H1 (cell line): ENCODE measurements at regions not wholly inside any gene's neighbourhood (a gene's known extent, or its start where the extent isn't known, plus 50 kb on each side); places are given as distances from the start of the nearest gene placed in this dataset.

Experiments used
- CTCF ChIA-PET: fragments of 300-600 bp; sonication (Branson Sonifier 250); formaldehyde crosslinking; loops from one replicate; lab custom pipeline; 2021; ENCODE audit not compliant: partially characterized antibody; lab: Charles Lee
- POLR2A ChIA-PET: fragments of 300-600 bp; sonication (Branson Sonifier 250); formaldehyde crosslinking; loops from one replicate; lab custom pipeline; 2021; ENCODE audit warnings: inconsistent platforms; ENCODE audit not compliant: partially characterized antibody; lab: Charles Lee
- DNase-seq, 2 experiments: peaks; one replicate each; pipeline versions ENCODE4 v3.0.0 to v3.0.0-alpha.2; 2010 to 2022; ENCODE audit warnings: low spot score in 2 of 2, low read depth in 1 of 2, mixed read lengths in 1 of 2
- FAIRE-seq: peaks from 2 replicates; lab custom pipeline; 2011; peaks lifted over from hg19 to GRCh38; lab: Jason Lieb, UNC
- H2AFZ ChIP-seq: 2 replicates; pipeline ENCODE4 v1.8.1; 2012; ENCODE audit warnings: low read length, inconsistent platforms
- H2AK5ac ChIP-seq: 2 replicates; pipeline ENCODE4 v1.6.1; 2013; ENCODE audit warnings: low read depth, low read length
- H2BK120ac ChIP-seq: replicated peaks from 2 replicates; pipeline ENCODE3; 2013; ENCODE audit warnings: low read depth, low read length, inconsistent platforms
- H2BK12ac ChIP-seq: 2 replicates; pipeline ENCODE4 v1.6.1; 2013; ENCODE audit warnings: low read depth, low read length
- H2BK15ac ChIP-seq: 2 replicates; pipeline ENCODE4 v1.6.1; 2013; ENCODE audit warnings: low read length
- H2BK20ac ChIP-seq: 2 replicates; pipeline ENCODE4 v1.6.1; 2013; ENCODE audit warnings: low read length
- H2BK5ac ChIP-seq: 2 replicates; pipeline ENCODE4 v1.6.1; 2013; ENCODE audit warnings: low read depth, low read length
- H3K14ac ChIP-seq: 2 replicates; pipeline ENCODE4 v1.6.1; 2013; ENCODE audit warnings: inconsistent platforms; ENCODE audit not compliant: insufficient read length
- H3K18ac ChIP-seq: 2 replicates; pipeline ENCODE4 v1.6.1; 2013; ENCODE audit warnings: low read length; ENCODE audit errors: extremely low read depth
- H3K23ac ChIP-seq: 2 replicates; pipeline ENCODE4 v1.6.1; 2013; ENCODE audit warnings: inconsistent platforms; ENCODE audit not compliant: insufficient read length
- H3K23me2 ChIP-seq: 2 replicates; pipeline ENCODE4 v1.6.1; 2013; ENCODE audit warnings: low read depth, low read length
- H3K27ac ChIP-seq: 2 replicates; pipeline ENCODE4 v1.6.1; 2011; ENCODE audit warnings: low read depth, low read length, inconsistent platforms
- H3K27me3 ChIP-seq, 4 experiments: replicated peaks in 1 of 4; 1 replicate in 1 of 4; 2 replicates in 3 of 4; pipeline versions ENCODE4 v1.6.1 to v1.8.1; 2011 to 2013; ENCODE audit warnings: low read length in 3 of 4, mild to moderate bottlenecking in 3 of 4, inconsistent platforms in 2 of 4, mixed read lengths in 2 of 4, moderate library complexity in 1 of 4; ENCODE audit not compliant: control insufficient read depth in 3 of 4, insufficient read depth in 3 of 4; ENCODE audit errors: extremely low read depth in 1 of 4
- H3K36me3 ChIP-seq, 4 experiments: 2 replicates each; pipeline versions ENCODE4 v1.6.1 to v1.8.1; 2011 to 2013; ENCODE audit warnings: mild to moderate bottlenecking in 4 of 4, low read length in 3 of 4, moderate library complexity in 2 of 4, control low read depth in 1 of 4, inconsistent platforms in 1 of 4; ENCODE audit not compliant: insufficient read depth in 4 of 4, control insufficient read depth in 2 of 4
- H3K4ac ChIP-seq: replicated peaks from 2 replicates; pipeline ENCODE3; 2013; ENCODE audit warnings: low read length, low read depth, mixed read lengths, inconsistent platforms; ENCODE audit not compliant: insufficient read length
- H3K4me1 ChIP-seq, 4 experiments: replicated peaks in 1 of 4; 1 replicate in 1 of 4; 2 replicates in 3 of 4; pipeline versions ENCODE4 v1.6.1 to v1.8.1; 2011 to 2013; ENCODE audit warnings: low read length in 3 of 4, inconsistent platforms in 2 of 4, mixed read lengths in 1 of 4; ENCODE audit not compliant: insufficient read depth in 4 of 4, control insufficient read depth in 3 of 4
- H3K4me2 ChIP-seq, 2 experiments: 2 replicates each; pipeline versions ENCODE4 v1.6.1 to v1.8.1; 2011 to 2013; ENCODE audit warnings: low read depth in 2 of 2, low read length in 2 of 2, control low read depth in 1 of 2, inconsistent platforms in 1 of 2, mild to moderate bottlenecking in 1 of 2; ENCODE audit not compliant: insufficient read depth in 1 of 2
- H3K4me3 ChIP-seq, 4 experiments: fragments of 200-600, 300-600 bp in 1 of 4; sonication (generic), shearing (Covaris generic), sonication (Bioruptor Twin) in 1 of 4; 2 replicates each; pipeline versions ENCODE4 v1.5.1 to v1.8.1; 2011 to 2016; ENCODE audit warnings: low read length in 4 of 4, low read depth in 3 of 4, control low read depth in 2 of 4, inconsistent platforms in 2 of 4, mild to moderate bottlenecking in 2 of 4, mixed read lengths in 1 of 4, moderate library complexity in 1 of 4; ENCODE audit not compliant: insufficient read depth in 2 of 4; ENCODE audit errors: extremely low read depth in 1 of 4
- H3K56ac ChIP-seq: replicated peaks from 2 replicates; pipeline ENCODE3; 2013; ENCODE audit warnings: low read depth, mild to moderate bottlenecking, mixed read lengths, low read length, inconsistent platforms; ENCODE audit not compliant: insufficient read length
- H3K79me1 ChIP-seq: 2 replicates; pipeline ENCODE4 v1.6.1; 2013; ENCODE audit warnings: low read depth, low read length, control low read depth
- H3K79me2 ChIP-seq, 2 experiments: 2 replicates each; pipeline versions ENCODE4 v1.6.1 to v1.8.1; 2012 to 2013; ENCODE audit warnings: low read length in 2 of 2, mild to moderate bottlenecking in 2 of 2, inconsistent platforms in 1 of 2; ENCODE audit not compliant: insufficient read depth in 2 of 2, control insufficient read depth in 1 of 2
- H3K9ac ChIP-seq, 4 experiments: replicated peaks in 1 of 4; 1 replicate in 1 of 4; 2 replicates in 3 of 4; pipeline versions ENCODE4 v1.6.1 to v1.8.1; 2011 to 2013; ENCODE audit warnings: low read depth in 3 of 4, low read length in 3 of 4, control low read depth in 2 of 4, mild to moderate bottlenecking in 2 of 4, moderate library complexity in 2 of 4, inconsistent platforms in 1 of 4; ENCODE audit errors: extremely low read depth in 1 of 4
- H3K9me3 ChIP-seq, 2 experiments: 2 replicates each; pipeline versions ENCODE4 v1.6.1 to v1.8.1; 2012 to 2013; ENCODE audit warnings: mild to moderate bottlenecking in 2 of 2, moderate library complexity in 2 of 2, control low read depth in 1 of 2, inconsistent platforms in 1 of 2, low read depth in 1 of 2, low read length in 1 of 2, mixed read lengths in 1 of 2; ENCODE audit not compliant: insufficient read depth in 2 of 2
- H4K20me1 ChIP-seq, 2 experiments: replicated peaks in 1 of 2; 2 replicates each; pipeline versions ENCODE3 to v1.8.1; 2011 to 2013; ENCODE audit warnings: inconsistent platforms in 2 of 2, low read length in 2 of 2, mild to moderate bottlenecking in 1 of 2; ENCODE audit not compliant: insufficient read depth in 2 of 2, control insufficient read depth in 1 of 2
- H4K5ac ChIP-seq: 2 replicates; pipeline ENCODE4 v1.6.1; 2013; ENCODE audit warnings: low read length, low read depth, mixed read lengths, inconsistent platforms; ENCODE audit not compliant: insufficient read length
- H4K8ac ChIP-seq: 2 replicates; pipeline ENCODE4 v1.8.0; 2013; ENCODE audit warnings: mild to moderate bottlenecking, moderate library complexity, low read length, inconsistent platforms; ENCODE audit not compliant: insufficient read depth; ENCODE audit errors: extremely low read depth
- H4K91ac ChIP-seq: replicated peaks from 2 replicates; pipeline ENCODE3; 2013; ENCODE audit warnings: low read length, mixed read lengths, inconsistent platforms; ENCODE audit not compliant: insufficient read length
- ASH2L ChIP-seq: fragments of 200-600, 300-600 bp; sonication (generic); IDR thresholded peaks from one replicate; pipeline ENCODE4 v1.7.1; 2017; ENCODE audit warnings: low read length
- BACH1 ChIP-seq: IDR thresholded peaks from 2 replicates; pipeline ENCODE4 v1.6.1; 2012; ENCODE audit warnings: low read length, improper control_type of control experiment
- E2F6 ChIP-seq: IDR thresholded peaks from 2 replicates; pipeline ENCODE4 v1.6.1; 2012; ENCODE audit warnings: inconsistent platforms
- JUND ChIP-seq: IDR thresholded peaks from 2 replicates; pipeline ENCODE4 v1.6.1; 2011; ENCODE audit warnings: mild to moderate bottlenecking, improper control_type of control experiment, low read length
- KDM4A ChIP-seq: IDR thresholded peaks from one replicate; pipeline ENCODE4 v1.7.1; 2012; ENCODE audit warnings: low read depth, mild to moderate bottlenecking, moderate library complexity, low read length, inconsistent platforms; ENCODE audit not compliant: severe bottlenecking
- RFX5 ChIP-seq: IDR thresholded peaks from 2 replicates; pipeline ENCODE4 v1.6.1; 2011; ENCODE audit warnings: low read depth, low read length, improper control_type of control experiment, borderline replicate concordance
- RNF2 ChIP-seq: fragments of 200-900, 300-1000 bp; sonication (generic); IDR thresholded peaks from 2 replicates; pipeline ENCODE4 v1.7.1; 2016; ENCODE audit warnings: borderline replicate concordance, low read depth, mild to moderate bottlenecking, antibody characterized with exemption, low read length; ENCODE audit not compliant: poor library complexity, severe bottlenecking; ENCODE audit errors: missing control alignments
- SP1 ChIP-seq: IDR thresholded peaks from 2 replicates; pipeline ENCODE4 v1.6.1; 2011; ENCODE audit warnings: low read depth, low read length
- SRF ChIP-seq: IDR thresholded peaks from 2 replicates; pipeline ENCODE4 v1.6.1; 2011; ENCODE audit warnings: mild to moderate bottlenecking, low read depth, low read length, moderate library complexity
- TCF12 ChIP-seq: IDR thresholded peaks from 2 replicates; pipeline ENCODE4 v1.6.1; 2011; ENCODE audit warnings: low read depth, mild to moderate bottlenecking, low read length
- ZNF274 ChIP-seq: IDR thresholded peaks from 2 replicates; pipeline ENCODE4 v1.7.0; 2012; ENCODE audit warnings: low read length, borderline replicate concordance; ENCODE audit errors: extremely low read depth
- WGBS, 2 experiments: shearing (Covaris generic) in 1 of 2; methylation state at CpG; one replicate each; pipeline versions ENCODE4 v1.1.6 to v1.1.7; 2013 to 2015; ENCODE audit warnings: low lambda C conversion rate in 2 of 2, mixed read lengths in 2 of 2, inconsistent platforms in 1 of 2, low coverage in 1 of 2, missing lambda C conversion rate in 1 of 2; ENCODE audit not compliant: insufficient replicate concordance in 2 of 2, insufficient coverage in 1 of 2, insufficient read length in 1 of 2; ENCODE audit errors: extremely low coverage in 1 of 2, missing lambda C conversion rate in 1 of 2; 5-methylcytosine and 5-hydroxymethylcytosine counted together

- H3K4me2 ChIP-seq: no peak overlapping the region
- DNase-seq: peak in 1 of 2 experiments; percentile 23
These were observed 531.1 kb downstream of the BRD1 start for GRCh38 chr22:49296561-49296960.

More at GRCh38 chr22:49296561-49296960, 531.1 kb downstream of the BRD1 start:
- H3K4me1 ChIP-seq: peaks cover 0 to 2% (median 0%) of the 10 kb centered on the region in 4 experiments; a peak in 1 of 7 replicates
- H2BK15ac ChIP-seq: no peak overlapping the region
- no peak overlapping the region for H2AFZ ChIP-seq
- H4K91ac ChIP-seq: no peak overlapping the region
- H3K23me2 ChIP-seq: no peaks in the 10 kb centered on the region; the same call in 1 of the 2 replicates
- no peak overlapping the region for H2BK20ac ChIP-seq
- CTCF ChIA-PET: interaction anchor here (1.6 to 4.1 kb wide), 2 partner anchors 9 to 250 kb away, joined by 7 to 20 read pairs; no protein-coding TSS in a partner anchor
- 86% methylated on average over 11 of the region's 11 CpGs; no CpG with 5 or more reads in 1 of the 2 experiments for WGBS, 2 experiments
- no peak overlapping the region for H2AK5ac ChIP-seq
- no peak overlapping the region for H3K23ac ChIP-seq
- H3K4me3 ChIP-seq: no peak overlapping the region
- H3K9me3 ChIP-seq: no peaks in the 10 kb centered on the region; a peak in 1 of 4 replicates
- no peak overlapping the region for H2BK5ac ChIP-seq
- H3K18ac ChIP-seq: no peak overlapping the region
- H3K14ac ChIP-seq: no peak overlapping the region
- no peak overlapping the region for H3K27ac ChIP-seq
- no peak overlapping the region for H4K8ac ChIP-seq
- no peaks in the 10 kb centered on the region for H3K79me2 ChIP-seq
- no peaks in the 10 kb centered on the region for H4K20me1 ChIP-seq
- TF ChIP-seq SRF (no peak), E2F6 (no peak), SP1 (no peak), TCF12 (no peak), RNF2 (no peak), ASH2L (no peak), RFX5 (no peak), KDM4A (no peak), BACH1 (no peak), JUND (no peak), ZNF274 (no peak)
- no peak overlapping the region for H3K4ac ChIP-seq
- H4K5ac ChIP-seq: no peak overlapping the region
- H3K9ac ChIP-seq: no peak overlapping the region
- POLR2A ChIA-PET: no interaction called here
- no peaks in the 10 kb centered on the region; a peak in 1 of 7 replicates for H3K27me3 ChIP-seq
- H2BK120ac ChIP-seq: no peak overlapping the region
- no peaks in the 10 kb centered on the region for H3K36me3 ChIP-seq
- no peak overlapping the region for H3K56ac ChIP-seq
- no peak overlapping the region for H2BK12ac ChIP-seq
- no peaks in the 10 kb centered on the region for H3K79me1 ChIP-seq
- FAIRE-seq: no peak
